ENCODE measurements at regions not wholly inside any gene's neighbourhood (a gene's known extent, or its start where the extent isn't known, plus 50 kb on each side); places are given as distances from the start of the nearest gene placed in this dataset.

DNA sequence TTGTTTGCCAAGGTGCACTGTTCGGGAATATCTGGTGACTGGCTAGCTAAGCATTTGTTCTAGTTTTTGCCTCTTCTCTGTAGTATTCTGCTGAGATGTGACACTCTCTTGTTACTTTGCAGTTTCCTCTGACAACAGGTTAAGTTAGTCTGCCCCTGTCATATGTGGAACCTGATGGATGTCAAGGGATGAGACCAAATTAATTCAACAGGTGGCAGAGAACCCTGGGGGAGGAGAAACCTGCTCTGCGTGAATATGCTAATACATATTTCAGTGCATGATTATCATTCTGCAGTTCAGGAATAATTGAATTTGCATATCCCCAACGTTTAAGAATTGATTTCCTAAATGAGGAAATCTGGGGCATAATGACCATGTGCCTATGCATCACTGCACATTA lies 777.3 kb downstream of the PDCD6IP start:
- TF ChIP-seq POLR2A (IDR thresholded peaks at IDR 0.05; ENCODE audit: low read depth, low read length) = no peak
- TF ChIP-seq MEF2A (IDR thresholded peaks at IDR 0.05; ENCODE audit: insufficient read depth, low read depth, low read length) = no peak
- no peak for TF ChIP-seq JUND (IDR thresholded peaks at IDR 0.05; ENCODE audit: low read depth, low read length)
- TF ChIP-seq POLR2AphosphoS5 (IDR thresholded peaks at IDR 0.05; ENCODE audit: low read length) = no peak
